ENCODE measurements at regions not wholly inside any gene's neighbourhood (a gene's known extent, or its start where the extent isn't known, plus 50 kb on each side); places are given as distances from the start of the nearest gene placed in this dataset.

DNA sequence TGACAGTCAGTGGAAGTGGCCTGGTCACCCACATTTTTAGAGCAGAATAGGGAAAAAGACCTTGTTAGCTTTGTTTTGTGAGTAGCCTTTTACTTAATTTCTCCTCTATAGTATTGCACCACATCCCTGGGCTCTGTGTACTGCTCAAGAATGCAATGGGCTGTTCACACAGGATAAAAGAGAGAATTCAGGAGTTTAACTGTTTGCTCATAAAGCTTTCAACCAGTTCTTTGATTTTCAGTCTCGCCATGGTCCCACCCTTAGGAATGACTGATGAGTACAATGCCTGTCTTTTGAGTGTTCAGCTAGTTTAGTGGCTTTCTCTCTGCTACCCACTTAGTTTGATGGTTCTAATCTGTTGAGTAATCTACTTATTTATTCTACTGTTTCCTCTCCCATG, 129.7 kb downstream of the PLG start:
- no peaks in the 10 kb centered on the region for H4K20me1 ChIP-seq (ENCODE audit: insufficient read depth)
- H3K9ac ChIP-seq (ENCODE audit: low read length), result no peak overlapping the region
- H3K4me2 ChIP-seq (ENCODE audit: low read length), result no peak overlapping the region
- TF ChIP-seq MXI1 (conservative IDR thresholded peaks at IDR 0.05; ENCODE audit: poor library complexity, severe bottlenecking), result no peak
- TF ChIP-seq, protein P1, sequence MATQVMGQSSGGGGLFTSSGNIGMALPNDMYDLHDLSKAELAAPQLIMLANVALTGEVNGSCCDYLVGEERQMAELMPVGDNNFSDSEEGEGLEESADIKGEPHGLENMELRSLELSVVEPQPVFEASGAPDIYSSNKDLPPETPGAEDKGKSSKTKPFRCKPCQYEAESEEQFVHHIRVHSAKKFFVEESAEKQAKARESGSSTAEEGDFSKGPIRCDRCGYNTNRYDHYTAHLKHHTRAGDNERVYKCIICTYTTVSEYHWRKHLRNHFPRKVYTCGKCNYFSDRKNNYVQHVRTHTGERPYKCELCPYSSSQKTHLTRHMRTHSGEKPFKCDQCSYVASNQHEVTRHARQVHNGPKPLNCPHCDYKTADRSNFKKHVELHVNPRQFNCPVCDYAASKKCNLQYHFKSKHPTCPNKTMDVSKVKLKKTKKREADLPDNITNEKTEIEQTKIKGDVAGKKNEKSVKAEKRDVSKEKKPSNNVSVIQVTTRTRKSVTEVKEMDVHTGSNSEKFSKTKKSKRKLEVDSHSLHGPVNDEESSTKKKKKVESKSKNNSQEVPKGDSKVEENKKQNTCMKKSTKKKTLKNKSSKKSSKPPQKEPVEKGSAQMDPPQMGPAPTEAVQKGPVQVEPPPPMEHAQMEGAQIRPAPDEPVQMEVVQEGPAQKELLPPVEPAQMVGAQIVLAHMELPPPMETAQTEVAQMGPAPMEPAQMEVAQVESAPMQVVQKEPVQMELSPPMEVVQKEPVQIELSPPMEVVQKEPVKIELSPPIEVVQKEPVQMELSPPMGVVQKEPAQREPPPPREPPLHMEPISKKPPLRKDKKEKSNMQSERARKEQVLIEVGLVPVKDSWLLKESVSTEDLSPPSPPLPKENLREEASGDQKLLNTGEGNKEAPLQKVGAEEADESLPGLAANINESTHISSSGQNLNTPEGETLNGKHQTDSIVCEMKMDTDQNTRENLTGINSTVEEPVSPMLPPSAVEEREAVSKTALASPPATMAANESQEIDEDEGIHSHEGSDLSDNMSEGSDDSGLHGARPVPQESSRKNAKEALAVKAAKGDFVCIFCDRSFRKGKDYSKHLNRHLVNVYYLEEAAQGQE (IDR thresholded peaks at IDR 0.05; ENCODE audit: borderline replicate concordance), result no peak
- TF ChIP-seq EZH2 (IDR thresholded peaks at IDR 0.05; ENCODE audit: borderline replicate concordance, insufficient read depth, low read length, poor library complexity, severe bottlenecking), result no peak
- H2AFZ ChIP-seq (ENCODE audit: low read depth, low read length), result no peak overlapping the region
- H3K27me3 ChIP-seq (ENCODE audit: insufficient read depth, low read depth, low read length), result peaks cover 36% of the 10 kb centered on the region
- no peak overlapping the region for H3K4me3 ChIP-seq (ENCODE audit: low read length)
- no peaks in the 10 kb centered on the region for H3K9me2 ChIP-seq (ENCODE audit: insufficient read depth, low read length)
- no peaks in the 10 kb centered on the region for H3K9me3 ChIP-seq (ENCODE audit: low read length)
- H3K27ac ChIP-seq (ENCODE audit: low read length), result no peak overlapping the region
- H3K36me3 ChIP-seq (ENCODE audit: insufficient read depth, low read length), result no peaks in the 10 kb centered on the region
- H3K79me2 ChIP-seq (replicated peaks; ENCODE audit: insufficient read depth, low read length), result no peaks in the 10 kb centered on the region
- no peaks in the 10 kb centered on the region for H3F3A ChIP-seq (ENCODE audit: insufficient read depth, low read length, poor library complexity, severe bottlenecking)

DNA sequence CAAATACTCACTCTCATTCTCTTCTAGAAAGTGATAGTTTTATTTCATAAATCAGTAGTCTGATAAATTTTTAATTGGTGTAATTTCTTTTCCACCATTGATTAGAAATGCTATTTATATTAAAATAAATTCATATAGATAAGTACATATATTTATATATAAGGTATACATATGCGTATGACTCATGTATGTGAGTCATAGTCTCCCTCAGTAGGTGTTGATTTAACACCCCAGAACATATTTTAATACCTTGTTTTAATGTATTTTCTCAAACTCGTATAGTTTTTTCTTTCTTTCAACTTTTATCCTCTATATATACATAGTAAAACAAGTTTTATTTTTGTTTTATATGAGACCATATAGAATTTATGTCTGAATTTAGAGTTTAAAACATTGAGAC, 130.4 kb downstream of the PLG start:
- H3K9me3 ChIP-seq (ENCODE audit: low read length), result no peaks in the 10 kb centered on the region
- TF ChIP-seq TAF1 (IDR thresholded peaks at IDR 0.05; ENCODE audit: low read depth), result no peak
- TF ChIP-seq SMC3 (conservative IDR thresholded peaks at IDR 0.05; ENCODE audit: poor library complexity), result no peak
- no peak for TF ChIP-seq EZH2 (IDR thresholded peaks at IDR 0.05; ENCODE audit: borderline replicate concordance, insufficient read depth, low read length, poor library complexity, severe bottlenecking)
- TF ChIP-seq EP300 (conservative IDR thresholded peaks at IDR 0.05; ENCODE audit: poor library complexity, severe bottlenecking), result no peak
- no peak for TF ChIP-seq RAD21 (conservative IDR thresholded peaks at IDR 0.05)
- TF ChIP-seq, protein P1 (IDR thresholded peaks at IDR 0.05; ENCODE audit: borderline replicate concordance), result no peak
- TF ChIP-seq, protein P2, sequence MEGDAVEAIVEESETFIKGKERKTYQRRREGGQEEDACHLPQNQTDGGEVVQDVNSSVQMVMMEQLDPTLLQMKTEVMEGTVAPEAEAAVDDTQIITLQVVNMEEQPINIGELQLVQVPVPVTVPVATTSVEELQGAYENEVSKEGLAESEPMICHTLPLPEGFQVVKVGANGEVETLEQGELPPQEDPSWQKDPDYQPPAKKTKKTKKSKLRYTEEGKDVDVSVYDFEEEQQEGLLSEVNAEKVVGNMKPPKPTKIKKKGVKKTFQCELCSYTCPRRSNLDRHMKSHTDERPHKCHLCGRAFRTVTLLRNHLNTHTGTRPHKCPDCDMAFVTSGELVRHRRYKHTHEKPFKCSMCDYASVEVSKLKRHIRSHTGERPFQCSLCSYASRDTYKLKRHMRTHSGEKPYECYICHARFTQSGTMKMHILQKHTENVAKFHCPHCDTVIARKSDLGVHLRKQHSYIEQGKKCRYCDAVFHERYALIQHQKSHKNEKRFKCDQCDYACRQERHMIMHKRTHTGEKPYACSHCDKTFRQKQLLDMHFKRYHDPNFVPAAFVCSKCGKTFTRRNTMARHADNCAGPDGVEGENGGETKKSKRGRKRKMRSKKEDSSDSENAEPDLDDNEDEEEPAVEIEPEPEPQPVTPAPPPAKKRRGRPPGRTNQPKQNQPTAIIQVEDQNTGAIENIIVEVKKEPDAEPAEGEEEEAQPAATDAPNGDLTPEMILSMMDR (IDR thresholded peaks at IDR 0.05; ENCODE audit: poor library complexity, severe bottlenecking), result no peak
- no peak for TF ChIP-seq POLR2AphosphoS5 (IDR thresholded peaks at IDR 0.05)
- TF ChIP-seq MXI1 (conservative IDR thresholded peaks at IDR 0.05; ENCODE audit: poor library complexity, severe bottlenecking), result no peak
- H3K9me2 ChIP-seq (ENCODE audit: insufficient read depth, low read length), result no peaks in the 10 kb centered on the region
- no peak overlapping the region for H3K27ac ChIP-seq (ENCODE audit: low read length)
- H3K27me3 ChIP-seq (ENCODE audit: insufficient read depth, low read depth, low read length), result peaks cover 36% of the 10 kb centered on the region
- no peak overlapping the region for H3K4me3 ChIP-seq (ENCODE audit: low read length)
- no peaks in the 10 kb centered on the region for H3K36me3 ChIP-seq (ENCODE audit: insufficient read depth, low read length)
- H2AFZ ChIP-seq (ENCODE audit: low read depth, low read length), result no peak overlapping the region
- no peaks in the 10 kb centered on the region for H4K20me1 ChIP-seq (ENCODE audit: insufficient read depth)
- H3F3A ChIP-seq (ENCODE audit: insufficient read depth, low read length, poor library complexity, severe bottlenecking), result no peaks in the 10 kb centered on the region
- no peaks in the 10 kb centered on the region for H3K79me2 ChIP-seq (replicated peaks; ENCODE audit: insufficient read depth, low read length)
- H3K4me2 ChIP-seq (ENCODE audit: low read length), result no peak overlapping the region
- no peak overlapping the region for H3K9ac ChIP-seq (ENCODE audit: low read length)

Data from neural cell (in vitro differentiated cells).